ENCODE measurements at regions not wholly inside any gene's neighbourhood (a gene's known extent, or its start where the extent isn't known, plus 50 kb on each side); places are given as distances from the start of the nearest gene placed in this dataset.

GRCh38 chr2:193778293-193778692, 1583.6 kb upstream of the TMEFF2 start:
- TF ChIP-seq POLR2A (IDR thresholded peaks at IDR 0.05) (no peak), CTCF (IDR thresholded peaks at IDR 0.05) (no peak)

Data from lower leg skin (tissue), 3 donors.